Calu3 (cell line): ENCODE measurements at regions not wholly inside any gene's neighbourhood (a gene's known extent, or its start where the extent isn't known, plus 50 kb on each side); places are given as distances from the start of the nearest gene placed in this dataset.

ENCODE experiments used
- BruUV-seq: library from RNA; stranded (reverse); fragments of 400-500 nt; replicated peaks from 2 replicates; lab custom pipeline; 2021; lab: Mats Ljungman, UMichigan
- CTCF ChIA-PET: fragments of 300-600 bp; sonication (Branson Sonifier 250); formaldehyde crosslinking; loops from one replicate; lab custom pipeline; 2022; ENCODE audit warnings: antibody characterized with exemption; lab: Charles Lee
- DNase-seq: peaks from one replicate; pipeline ENCODE4 v3.0.0; 2022
- H3K27ac Mint-ChIP-seq: one replicate; pipeline ENCODE4 v1.8.0; 2022; ENCODE audit warnings: mixed read lengths; ENCODE audit not compliant: unreplicated experiment
- H3K27me3 Mint-ChIP-seq: one replicate; pipeline ENCODE4 v1.8.0; 2022; ENCODE audit warnings: mixed read lengths; ENCODE audit not compliant: unreplicated experiment
- H3K36me3 Mint-ChIP-seq: one replicate; pipeline ENCODE4 v1.8.0; 2022; ENCODE audit warnings: mild to moderate bottlenecking, moderate library complexity, mixed read lengths; ENCODE audit not compliant: insufficient read depth, unreplicated experiment
- H3K4me1 Mint-ChIP-seq: one replicate; pipeline ENCODE4 v1.8.0; 2022; ENCODE audit warnings: mild to moderate bottlenecking, low read depth, mixed read lengths; ENCODE audit not compliant: unreplicated experiment
- H3K4me3 Mint-ChIP-seq: one replicate; pipeline ENCODE4 v1.8.0; 2022; ENCODE audit warnings: mild to moderate bottlenecking, low read depth, moderate library complexity, mixed read lengths; ENCODE audit not compliant: unreplicated experiment
- H3K9me3 Mint-ChIP-seq: one replicate; pipeline ENCODE4 v1.8.0; 2022; ENCODE audit warnings: low read depth, mixed read lengths; ENCODE audit not compliant: unreplicated experiment
- intact Hi-C: fragments of 100-400 bp; cut with micrococcal nuclease; formaldehyde crosslinking; loops from one replicate; pipeline ENCODE4 v1.10.0; 2022; ENCODE audit not compliant: unreplicated experiment
- TF ChIP-seq, protein P1 (sequence below): fragments of 200-600 bp; IDR thresholded peaks from one replicate; pipeline ENCODE4 v1.8.0; 2022; ENCODE audit warnings: antibody characterized with exemption; ENCODE audit not compliant: unreplicated experiment

DNA sequence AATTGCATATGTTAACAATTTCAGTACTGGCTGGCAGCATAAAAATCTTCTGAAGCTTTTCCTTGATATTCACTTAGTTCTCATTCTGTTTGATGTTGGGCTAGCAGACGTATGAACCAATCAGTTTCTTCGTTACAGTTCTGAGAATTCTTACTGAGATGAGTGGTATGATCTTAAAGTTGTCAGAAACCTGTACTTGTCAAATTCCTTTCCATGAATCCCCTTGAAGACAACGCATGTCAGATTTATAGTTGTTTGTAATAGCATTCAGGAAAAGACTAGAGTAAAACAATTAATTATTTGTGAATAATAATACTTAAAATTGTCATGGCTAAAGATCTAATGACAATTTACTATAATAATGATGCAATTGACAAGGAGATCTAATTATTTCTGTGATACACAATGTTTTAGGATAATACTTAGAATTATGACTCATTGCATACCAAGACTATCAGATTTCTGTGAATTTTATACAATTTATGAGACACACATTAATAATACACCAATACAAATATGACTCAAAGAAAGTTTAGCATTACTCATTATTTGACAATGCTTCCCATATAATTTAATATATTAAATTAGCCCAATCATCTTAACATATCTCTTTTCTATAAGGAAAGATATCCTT, 447.2 kb downstream of the RFC3 start:
- H3K36me3 Mint-ChIP-seq: no peaks in the 10 kb centered on the region
- H3K4me1 Mint-ChIP-seq: peaks cover 13% of the 10 kb centered on the region
- DNase-seq: no peak
- TF ChIP-seq, protein P1, sequence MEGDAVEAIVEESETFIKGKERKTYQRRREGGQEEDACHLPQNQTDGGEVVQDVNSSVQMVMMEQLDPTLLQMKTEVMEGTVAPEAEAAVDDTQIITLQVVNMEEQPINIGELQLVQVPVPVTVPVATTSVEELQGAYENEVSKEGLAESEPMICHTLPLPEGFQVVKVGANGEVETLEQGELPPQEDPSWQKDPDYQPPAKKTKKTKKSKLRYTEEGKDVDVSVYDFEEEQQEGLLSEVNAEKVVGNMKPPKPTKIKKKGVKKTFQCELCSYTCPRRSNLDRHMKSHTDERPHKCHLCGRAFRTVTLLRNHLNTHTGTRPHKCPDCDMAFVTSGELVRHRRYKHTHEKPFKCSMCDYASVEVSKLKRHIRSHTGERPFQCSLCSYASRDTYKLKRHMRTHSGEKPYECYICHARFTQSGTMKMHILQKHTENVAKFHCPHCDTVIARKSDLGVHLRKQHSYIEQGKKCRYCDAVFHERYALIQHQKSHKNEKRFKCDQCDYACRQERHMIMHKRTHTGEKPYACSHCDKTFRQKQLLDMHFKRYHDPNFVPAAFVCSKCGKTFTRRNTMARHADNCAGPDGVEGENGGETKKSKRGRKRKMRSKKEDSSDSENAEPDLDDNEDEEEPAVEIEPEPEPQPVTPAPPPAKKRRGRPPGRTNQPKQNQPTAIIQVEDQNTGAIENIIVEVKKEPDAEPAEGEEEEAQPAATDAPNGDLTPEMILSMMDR: no peak
- peak overlapping the region; percentile 75 for H3K27ac Mint-ChIP-seq
- no peaks in the 10 kb centered on the region for H3K27me3 Mint-ChIP-seq
- no peak overlapping the region for H3K4me3 Mint-ChIP-seq
- BruUV-seq: no TSS peak
- CTCF ChIA-PET: no interaction called here
- intact Hi-C loops: loop anchor here (5.0 kb wide), 1 partner anchor 103 kb away; no protein-coding TSS in a partner anchor
- peaks cover 1% of the 10 kb centered on the region for H3K9me3 Mint-ChIP-seq

DNA sequence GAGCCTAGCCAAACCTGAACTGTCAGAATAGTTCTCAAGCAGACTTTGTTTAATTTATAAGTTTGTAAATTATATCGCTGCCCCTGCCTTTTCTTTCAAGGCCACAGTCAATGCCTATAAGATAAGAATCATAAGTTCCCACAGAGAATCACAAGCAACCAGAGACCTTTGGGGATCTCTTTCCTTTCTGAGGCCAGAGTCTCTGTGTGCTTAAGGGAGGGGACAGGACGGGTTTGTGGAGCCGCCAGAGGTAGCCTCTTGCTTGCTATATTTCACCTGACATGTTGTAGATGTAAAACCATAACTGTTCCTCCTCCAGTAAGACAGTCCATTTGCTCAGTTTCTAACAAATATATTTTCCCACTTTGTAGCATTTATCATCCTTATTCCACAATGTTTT, 458.8 kb downstream of the RFC3 start:
- TF ChIP-seq, protein P1: no peak
- no TSS peak for BruUV-seq
- no peaks in the 10 kb centered on the region for H3K36me3 Mint-ChIP-seq
- no peaks in the 10 kb centered on the region for H3K4me1 Mint-ChIP-seq
- DNase-seq: no peak
- intact Hi-C loops: no loop called here
- CTCF ChIA-PET: no interaction called here
- no peak overlapping the region for H3K4me3 Mint-ChIP-seq
- H3K27ac Mint-ChIP-seq: no peak overlapping the region
- peaks cover 3% of the 10 kb centered on the region for H3K9me3 Mint-ChIP-seq
- H3K27me3 Mint-ChIP-seq: no peaks in the 10 kb centered on the region

DNA sequence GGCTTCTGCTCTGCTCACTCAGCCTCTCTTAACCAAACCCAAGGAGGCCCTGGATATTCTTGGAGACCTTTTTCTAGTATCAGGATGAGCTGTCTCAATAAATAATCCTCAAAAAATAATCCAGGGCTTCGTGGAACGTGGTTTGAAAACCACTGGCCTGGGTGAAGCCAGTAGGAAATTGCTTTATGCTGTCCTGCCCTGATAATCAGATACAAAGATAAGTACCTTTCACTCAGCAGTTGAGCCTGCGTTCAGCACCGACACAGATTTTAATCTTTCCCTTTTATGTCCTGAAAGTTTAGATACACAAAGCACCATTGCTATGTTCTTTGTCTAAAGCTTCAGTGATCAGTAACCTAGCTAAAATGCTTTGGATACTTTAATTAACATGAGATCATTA, 460.0 kb downstream of the RFC3 start:
- Mint-ChIP-seq H3K27me3 (no peaks in the 10 kb centered on the region), H3K4me3 (no peak overlapping the region), H3K9me3 (peaks cover 3% of the 10 kb centered on the region), H3K36me3 (no peaks in the 10 kb centered on the region), H3K27ac (no peak overlapping the region), H3K4me1 (no peaks in the 10 kb centered on the region)
- TF ChIP-seq, protein P1: no peak
- DNase-seq: no peak
- no TSS peak for BruUV-seq
- CTCF ChIA-PET: no interaction called here
- intact Hi-C loops: no loop called here

DNA sequence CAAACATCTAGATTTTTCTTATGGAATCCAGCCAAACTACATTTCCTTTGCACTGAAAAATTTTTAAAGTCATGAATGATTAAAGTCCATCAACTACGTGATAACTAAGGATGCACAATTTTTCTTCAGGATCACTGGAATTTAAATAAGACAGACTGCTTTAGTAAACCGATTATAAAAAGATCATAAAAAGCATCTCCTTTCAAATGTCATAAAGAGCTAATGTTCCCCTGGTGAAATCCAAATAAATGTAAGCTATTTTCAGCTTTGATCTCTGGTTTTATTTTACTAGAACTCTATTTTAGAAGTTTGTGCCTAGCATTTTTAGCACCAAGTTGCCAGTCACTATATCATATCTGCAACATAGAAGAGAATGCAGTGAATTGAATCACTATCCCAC, 460.8 kb downstream of the RFC3 start:
- Mint-ChIP-seq H3K4me3 (no peak overlapping the region), H3K4me1 (no peaks in the 10 kb centered on the region), H3K27ac (no peak overlapping the region), H3K36me3 (no peaks in the 10 kb centered on the region), H3K9me3 (peaks cover 5% of the 10 kb centered on the region), H3K27me3 (no peaks in the 10 kb centered on the region)
- intact Hi-C loops: no loop called here
- CTCF ChIA-PET: no interaction called here
- no TSS peak for BruUV-seq
- no peak for DNase-seq
- TF ChIP-seq, protein P1: no peak
